ENCODE measurements at regions not wholly inside any gene's neighbourhood (a gene's known extent, or its start where the extent isn't known, plus 50 kb on each side); places are given as distances from the start of the nearest gene placed in this dataset.

GRCh38 chr9:107991581-107991980 is 502.0 kb upstream of the KLF4 start:
- TF ChIP-seq YY1 (IDR thresholded peaks at IDR 0.05; ENCODE audit: insufficient read depth, insufficient read length): no peak
- TF ChIP-seq SUZ12 (IDR thresholded peaks at IDR 0.05; ENCODE audit: extremely low read depth, insufficient read depth, insufficient read length): no peak
- TF ChIP-seq ZNF274 (IDR thresholded peaks at IDR 0.05; ENCODE audit: low read depth, low read length): no peak

Measured in NT2/D1 (cell line).